ENCODE measurements at regions not wholly inside any gene's neighbourhood (a gene's known extent, or its start where the extent isn't known, plus 50 kb on each side); places are given as distances from the start of the nearest gene placed in this dataset.

DNA sequence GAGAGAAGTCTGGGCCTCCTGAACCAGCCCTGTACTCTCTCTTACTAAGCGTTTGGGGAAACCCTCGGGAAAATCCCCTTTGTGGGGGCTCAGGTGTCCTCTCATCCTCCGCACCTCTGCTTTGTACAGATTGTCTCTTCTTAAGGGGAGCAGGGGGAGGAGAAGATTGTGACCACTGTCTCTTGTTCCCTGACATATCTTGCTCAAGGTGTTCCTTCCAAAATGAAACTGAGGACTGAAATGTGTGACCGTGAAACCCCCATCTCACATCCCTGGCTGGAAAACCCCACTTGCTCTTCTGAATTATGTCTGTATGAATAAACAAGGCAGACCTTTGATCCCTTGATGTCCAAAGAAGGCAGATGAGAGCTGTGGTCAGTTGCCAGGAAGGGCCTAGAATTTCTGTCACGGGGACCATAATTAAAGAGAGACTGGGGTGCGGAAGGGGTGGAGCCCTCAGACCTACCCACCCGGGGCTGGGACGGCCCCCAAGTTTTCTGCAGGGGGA is 369.8 kb downstream of the AACS start:
- H3K36me3 ChIP-seq (ENCODE audit: control insufficient read depth in 1 of 2, insufficient read depth in 2 of 2, low read length in 2 of 2) = no peaks in the 10 kb centered on the region
- no peaks in the 10 kb centered on the region for H3K27me3 ChIP-seq (ENCODE audit: control insufficient read depth in 1 of 2, insufficient read depth in 2 of 2, low read length in 2 of 2)
- H3K9ac ChIP-seq (ENCODE audit: low read depth in 1 of 2, low read length in 2 of 2) = no peak overlapping the region
- no peaks in the 10 kb centered on the region for H3K9me3 ChIP-seq (ENCODE audit: control insufficient read depth in 1 of 2, low read length in 2 of 2)
- no peak overlapping the region for H3K4me3 ChIP-seq (ENCODE audit: low read depth in 1 of 2, low read length in 2 of 2)
- no peaks in the 10 kb centered on the region for H3K4me1 ChIP-seq (ENCODE audit: control insufficient read depth in 1 of 2, insufficient read depth in 2 of 2, low read length in 2 of 2)
- no peak overlapping the region for H3K27ac ChIP-seq (ENCODE audit: low read depth, low read length)

DNA sequence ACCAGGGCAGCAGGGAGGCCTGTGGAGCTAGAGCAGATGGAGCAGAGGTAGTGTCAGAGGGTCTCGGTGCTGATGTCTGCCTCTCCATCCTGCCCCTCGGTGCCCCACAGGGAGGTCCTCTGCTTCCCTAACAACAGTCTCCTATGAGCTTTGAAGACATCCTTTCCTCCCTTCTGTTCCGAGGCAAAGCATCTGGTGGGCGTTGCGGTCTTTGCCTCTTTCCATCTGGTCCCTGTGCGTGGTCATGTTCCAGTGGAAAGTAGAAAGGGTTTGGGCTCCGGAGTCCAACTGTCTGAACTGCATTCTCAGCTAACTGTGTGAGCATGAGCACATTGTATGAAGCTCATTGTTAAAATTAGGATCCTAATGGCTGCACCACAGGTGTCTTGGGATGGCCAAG is 370.6 kb downstream of the AACS start:
- H3K27ac ChIP-seq (ENCODE audit: low read depth, low read length) = no peak overlapping the region
- no peak overlapping the region for H3K4me3 ChIP-seq (ENCODE audit: low read depth in 1 of 2, low read length in 2 of 2)
- H3K9ac ChIP-seq (ENCODE audit: low read depth in 1 of 2, low read length in 2 of 2) = no peak overlapping the region
- no peaks in the 10 kb centered on the region for H3K9me3 ChIP-seq (ENCODE audit: control insufficient read depth in 1 of 2, low read length in 2 of 2)
- no peaks in the 10 kb centered on the region for H3K4me1 ChIP-seq (ENCODE audit: control insufficient read depth in 1 of 2, insufficient read depth in 2 of 2, low read length in 2 of 2)
- no peaks in the 10 kb centered on the region for H3K27me3 ChIP-seq (ENCODE audit: control insufficient read depth in 1 of 2, insufficient read depth in 2 of 2, low read length in 2 of 2)
- no peaks in the 10 kb centered on the region for H3K36me3 ChIP-seq (ENCODE audit: control insufficient read depth in 1 of 2, insufficient read depth in 2 of 2, low read length in 2 of 2)

DNA sequence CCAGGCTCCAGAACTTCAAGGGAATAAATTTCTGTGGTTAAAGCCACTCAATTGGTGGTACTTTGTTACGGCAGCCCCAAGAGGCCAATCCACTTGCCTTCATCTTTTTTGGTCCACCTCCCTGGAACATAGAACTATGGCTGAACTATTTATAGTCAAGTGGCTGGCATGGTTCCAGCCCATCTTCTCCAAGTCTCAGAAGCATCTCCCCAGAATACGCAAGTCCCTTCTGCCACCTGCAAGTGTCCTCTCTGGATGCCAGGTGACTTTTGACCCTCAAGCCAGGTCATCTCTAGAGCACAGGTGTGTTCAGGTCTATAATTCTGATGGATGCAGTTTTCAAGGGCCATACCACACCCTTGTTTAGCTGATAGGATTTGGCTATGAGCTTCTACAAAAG is 371.5 kb downstream of the AACS start:
- Histone ChIP-seq H3K9ac (ENCODE audit: low read depth in 1 of 2, low read length in 2 of 2) (no peak overlapping the region), H3K27ac (ENCODE audit: low read depth, low read length) (no peak overlapping the region), H3K9me3 (ENCODE audit: control insufficient read depth in 1 of 2, low read length in 2 of 2) (no peaks in the 10 kb centered on the region), H3K27me3 (ENCODE audit: control insufficient read depth in 1 of 2, insufficient read depth in 2 of 2, low read length in 2 of 2) (no peaks in the 10 kb centered on the region), H3K4me3 (ENCODE audit: low read depth in 1 of 2, low read length in 2 of 2) (no peak overlapping the region), H3K4me1 (ENCODE audit: control insufficient read depth in 1 of 2, insufficient read depth in 2 of 2, low read length in 2 of 2) (no peaks in the 10 kb centered on the region), H3K36me3 (ENCODE audit: control insufficient read depth in 1 of 2, insufficient read depth in 2 of 2, low read length in 2 of 2) (no peaks in the 10 kb centered on the region)

DNA sequence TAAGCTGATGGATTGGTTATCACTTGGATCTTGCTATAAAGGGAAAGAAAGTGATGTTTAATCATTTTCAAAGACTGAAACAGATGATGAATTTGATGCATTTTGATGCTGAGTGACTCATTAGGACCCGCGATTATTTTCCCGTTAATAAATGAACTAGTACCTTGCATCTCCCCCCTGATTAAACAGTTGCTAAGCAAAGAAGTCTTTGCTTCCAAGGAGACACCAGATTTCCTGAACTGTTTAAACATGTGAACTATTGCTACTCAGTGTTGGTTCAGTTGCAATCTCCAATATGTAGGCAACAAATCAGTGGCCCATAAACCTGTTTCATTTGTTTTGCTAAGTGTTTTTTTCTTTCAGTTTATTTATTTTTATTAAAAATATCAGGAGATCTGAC is 375.2 kb downstream of the AACS start:
- Histone ChIP-seq H3K9ac (ENCODE audit: low read depth in 1 of 2, low read length in 2 of 2) (no peak overlapping the region), H3K27me3 (ENCODE audit: control insufficient read depth in 1 of 2, insufficient read depth in 2 of 2, low read length in 2 of 2) (no peaks in the 10 kb centered on the region), H3K4me1 (ENCODE audit: control insufficient read depth in 1 of 2, insufficient read depth in 2 of 2, low read length in 2 of 2) (no peaks in the 10 kb centered on the region), H3K36me3 (ENCODE audit: control insufficient read depth in 1 of 2, insufficient read depth in 2 of 2, low read length in 2 of 2) (no peaks in the 10 kb centered on the region), H3K9me3 (ENCODE audit: control insufficient read depth in 1 of 2, low read length in 2 of 2) (peaks cover 0 to 5% of the 10 kb centered on the region in 2 donors), H3K4me3 (ENCODE audit: low read depth in 1 of 2, low read length in 2 of 2) (no peak overlapping the region), H3K27ac (ENCODE audit: low read depth, low read length) (no peak overlapping the region)

DNA sequence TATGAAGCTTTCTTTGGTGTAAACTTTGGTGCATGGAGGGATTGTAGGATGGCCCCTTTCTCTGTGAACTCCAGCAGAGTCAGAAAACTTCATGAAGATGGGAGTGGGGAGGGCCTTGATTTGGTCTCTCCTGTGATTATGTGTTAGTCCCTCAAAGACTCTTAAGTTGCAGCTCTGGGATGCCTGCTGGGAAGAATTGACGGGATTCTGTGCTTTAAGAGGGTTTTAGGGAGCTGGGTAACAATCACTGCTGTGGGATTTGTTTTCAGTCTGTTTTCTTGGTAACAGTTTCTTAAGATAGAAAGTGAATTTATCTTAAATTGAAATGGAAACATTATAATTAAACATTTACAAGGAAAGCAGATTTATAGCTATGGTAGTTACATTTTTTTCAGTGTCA is 378.1 kb downstream of the AACS start:
- Histone ChIP-seq H3K4me3 (ENCODE audit: low read depth in 1 of 2, low read length in 2 of 2) (no peak overlapping the region), H3K36me3 (ENCODE audit: control insufficient read depth in 1 of 2, insufficient read depth in 2 of 2, low read length in 2 of 2) (no peaks in the 10 kb centered on the region), H3K4me1 (ENCODE audit: control insufficient read depth in 1 of 2, insufficient read depth in 2 of 2, low read length in 2 of 2) (no peaks in the 10 kb centered on the region), H3K9me3 (ENCODE audit: control insufficient read depth in 1 of 2, low read length in 2 of 2) (peaks cover 0 to 5% of the 10 kb centered on the region in 2 donors), H3K27ac (ENCODE audit: low read depth, low read length) (no peak overlapping the region), H3K27me3 (ENCODE audit: control insufficient read depth in 1 of 2, insufficient read depth in 2 of 2, low read length in 2 of 2) (no peaks in the 10 kb centered on the region), H3K9ac (ENCODE audit: low read depth in 1 of 2, low read length in 2 of 2) (no peak overlapping the region)

DNA sequence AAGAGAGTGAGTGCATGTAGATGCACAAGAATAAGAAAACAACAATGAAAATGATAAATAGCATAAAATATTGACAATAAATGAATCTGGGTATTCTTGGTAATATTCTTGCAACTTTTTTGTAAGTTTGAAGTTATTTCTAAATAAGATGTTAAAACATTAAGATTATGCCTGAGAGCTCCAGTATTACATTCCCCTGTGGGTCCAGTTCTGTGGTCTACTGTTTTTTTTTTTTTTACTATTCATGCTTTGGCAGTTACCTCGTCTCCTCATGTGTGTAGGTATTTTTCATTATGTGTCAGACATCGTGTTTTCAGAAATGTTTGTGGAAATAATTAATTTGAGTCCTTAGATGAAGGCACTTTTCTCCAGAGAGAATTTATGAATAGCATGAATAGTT is 386.2 kb downstream of the AACS start:
- Histone ChIP-seq H3K4me1 (ENCODE audit: control insufficient read depth in 1 of 2, insufficient read depth in 2 of 2, low read length in 2 of 2) (no peaks in the 10 kb centered on the region), H3K9ac (ENCODE audit: low read depth in 1 of 2, low read length in 2 of 2) (no peak overlapping the region), H3K4me3 (ENCODE audit: low read depth in 1 of 2, low read length in 2 of 2) (no peak overlapping the region), H3K27ac (ENCODE audit: low read depth, low read length) (no peak overlapping the region), H3K36me3 (ENCODE audit: control insufficient read depth in 1 of 2, insufficient read depth in 2 of 2, low read length in 2 of 2) (no peaks in the 10 kb centered on the region), H3K9me3 (ENCODE audit: control insufficient read depth in 1 of 2, low read length in 2 of 2) (no peaks in the 10 kb centered on the region), H3K27me3 (ENCODE audit: control insufficient read depth in 1 of 2, insufficient read depth in 2 of 2, low read length in 2 of 2) (no peaks in the 10 kb centered on the region)

DNA sequence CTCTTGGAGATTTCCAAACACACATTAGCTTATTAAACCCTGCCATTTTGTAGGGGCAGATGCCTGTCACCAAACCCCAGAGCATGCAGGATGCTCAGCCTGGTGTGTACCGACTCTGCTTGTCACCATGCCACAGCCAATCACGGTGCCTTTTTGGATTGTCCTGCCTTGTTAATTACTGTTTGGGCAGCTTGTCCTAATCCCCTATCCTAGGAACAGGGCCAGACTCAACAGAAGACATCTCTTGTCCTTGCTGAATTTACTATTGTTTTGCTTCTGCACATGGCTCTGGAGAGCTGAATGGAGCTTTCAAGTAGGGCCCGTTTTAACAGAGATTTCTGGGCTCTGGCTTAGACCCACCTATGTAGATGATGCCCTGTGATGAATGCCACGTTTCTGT is 388.5 kb downstream of the AACS start:
- H3K36me3 ChIP-seq (ENCODE audit: control insufficient read depth in 1 of 2, insufficient read depth in 2 of 2, low read length in 2 of 2) = no peaks in the 10 kb centered on the region
- no peaks in the 10 kb centered on the region for H3K4me1 ChIP-seq (ENCODE audit: control insufficient read depth in 1 of 2, insufficient read depth in 2 of 2, low read length in 2 of 2)
- no peak overlapping the region for H3K4me3 ChIP-seq (ENCODE audit: low read depth in 1 of 2, low read length in 2 of 2)
- no peaks in the 10 kb centered on the region for H3K9me3 ChIP-seq (ENCODE audit: control insufficient read depth in 1 of 2, low read length in 2 of 2)
- H3K27ac ChIP-seq (ENCODE audit: low read depth, low read length) = no peak overlapping the region
- no peaks in the 10 kb centered on the region for H3K27me3 ChIP-seq (ENCODE audit: control insufficient read depth in 1 of 2, insufficient read depth in 2 of 2, low read length in 2 of 2)
- no peak overlapping the region for H3K9ac ChIP-seq (ENCODE audit: low read depth in 1 of 2, low read length in 2 of 2)

DNA sequence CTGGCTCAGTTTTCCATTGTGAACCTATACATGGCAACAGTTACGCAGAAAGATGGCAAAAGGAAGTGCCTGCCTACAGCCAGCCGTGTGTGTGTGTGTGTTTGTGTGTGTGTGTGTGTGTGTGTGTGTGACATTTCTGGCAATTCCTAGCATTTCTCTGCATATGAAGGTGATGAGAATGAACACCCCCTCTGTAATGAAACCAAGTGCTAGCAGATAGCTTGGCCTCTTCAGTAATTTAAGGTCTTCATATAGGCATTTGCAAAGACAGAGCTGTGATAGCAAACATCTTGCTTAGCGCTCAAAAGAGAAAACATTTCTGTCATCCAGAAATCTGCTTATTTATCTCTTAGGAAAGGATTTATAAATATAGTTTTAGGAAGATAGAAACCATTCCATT is 389.1 kb downstream of the AACS start:
- Histone ChIP-seq H3K36me3 (ENCODE audit: control insufficient read depth in 1 of 2, insufficient read depth in 2 of 2, low read length in 2 of 2) (no peaks in the 10 kb centered on the region), H3K9ac (ENCODE audit: low read depth in 1 of 2, low read length in 2 of 2) (no peak overlapping the region), H3K27me3 (ENCODE audit: control insufficient read depth in 1 of 2, insufficient read depth in 2 of 2, low read length in 2 of 2) (no peaks in the 10 kb centered on the region), H3K9me3 (ENCODE audit: control insufficient read depth in 1 of 2, low read length in 2 of 2) (no peaks in the 10 kb centered on the region), H3K4me1 (ENCODE audit: control insufficient read depth in 1 of 2, insufficient read depth in 2 of 2, low read length in 2 of 2) (no peaks in the 10 kb centered on the region), H3K4me3 (ENCODE audit: low read depth in 1 of 2, low read length in 2 of 2) (no peak overlapping the region), H3K27ac (ENCODE audit: low read depth, low read length) (no peak overlapping the region)

DNA sequence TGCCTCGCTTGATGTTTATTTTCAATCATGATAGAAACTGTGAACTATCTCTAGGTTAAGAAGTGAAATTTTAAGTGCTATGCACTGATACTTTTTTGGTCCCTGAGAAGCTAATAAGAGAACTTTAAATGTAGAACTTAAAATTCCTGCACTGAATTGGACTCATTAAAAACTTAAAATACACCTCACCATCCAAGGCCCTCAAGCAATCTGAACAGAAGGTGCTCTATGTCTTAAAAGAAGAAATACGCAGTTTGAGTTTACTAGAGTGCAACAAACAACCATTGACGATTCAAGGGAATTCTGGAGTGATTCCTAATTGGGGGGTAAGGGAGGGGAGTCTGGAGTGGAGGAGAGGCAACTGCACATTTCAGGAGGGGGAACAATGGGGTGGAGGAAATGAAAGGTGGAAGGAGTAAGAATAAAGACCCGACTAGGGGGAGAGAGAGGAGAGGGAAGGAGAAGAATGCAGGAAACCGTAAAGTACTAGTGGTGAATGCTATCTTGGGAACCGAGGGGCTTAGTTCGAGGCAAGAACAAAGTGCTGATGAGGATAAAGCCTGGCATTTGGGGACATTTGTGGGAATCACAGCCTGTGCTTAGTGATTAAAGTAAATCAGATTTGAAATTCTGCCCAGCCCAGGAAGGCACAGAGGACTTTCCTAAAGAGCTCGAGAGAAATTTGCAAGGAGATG is 389.7 kb downstream of the AACS start:
- H3K27ac ChIP-seq (ENCODE audit: low read depth, low read length) = no peak overlapping the region
- no peaks in the 10 kb centered on the region for H3K27me3 ChIP-seq (ENCODE audit: control insufficient read depth in 1 of 2, insufficient read depth in 2 of 2, low read length in 2 of 2)
- H3K4me3 ChIP-seq (ENCODE audit: low read depth in 1 of 2, low read length in 2 of 2) = no peak overlapping the region
- no peaks in the 10 kb centered on the region for H3K9me3 ChIP-seq (ENCODE audit: control insufficient read depth in 1 of 2, low read length in 2 of 2)
- no peaks in the 10 kb centered on the region for H3K36me3 ChIP-seq (ENCODE audit: control insufficient read depth in 1 of 2, insufficient read depth in 2 of 2, low read length in 2 of 2)
- no peak overlapping the region for H3K9ac ChIP-seq (ENCODE audit: low read depth in 1 of 2, low read length in 2 of 2)
- no peaks in the 10 kb centered on the region for H3K4me1 ChIP-seq (ENCODE audit: control insufficient read depth in 1 of 2, insufficient read depth in 2 of 2, low read length in 2 of 2)

DNA sequence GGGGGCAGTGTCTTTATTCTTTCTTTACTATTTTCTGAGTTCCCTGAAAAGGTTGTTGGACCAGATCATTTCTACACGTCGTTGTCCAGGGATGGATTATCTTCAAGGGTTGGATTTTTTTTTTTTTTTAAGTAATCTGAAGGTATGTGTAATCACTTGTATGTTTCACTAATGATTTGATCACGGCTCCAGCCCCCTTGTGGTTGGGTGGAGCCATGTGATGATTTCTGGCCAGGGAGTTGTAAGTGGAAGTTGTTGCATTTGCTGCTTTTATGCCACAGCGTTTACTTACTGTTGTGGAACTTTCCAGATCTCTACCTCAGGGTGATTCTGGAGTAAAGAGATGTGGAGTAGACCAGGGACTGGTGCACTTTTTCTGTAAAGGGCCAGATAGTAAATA is 390.3 kb downstream of the AACS start:
- Histone ChIP-seq H3K4me3 (ENCODE audit: low read depth in 1 of 2, low read length in 2 of 2) (no peak overlapping the region), H3K27ac (ENCODE audit: low read depth, low read length) (no peak overlapping the region), H3K4me1 (ENCODE audit: control insufficient read depth in 1 of 2, insufficient read depth in 2 of 2, low read length in 2 of 2) (no peaks in the 10 kb centered on the region), H3K9me3 (ENCODE audit: control insufficient read depth in 1 of 2, low read length in 2 of 2) (no peaks in the 10 kb centered on the region), H3K36me3 (ENCODE audit: control insufficient read depth in 1 of 2, insufficient read depth in 2 of 2, low read length in 2 of 2) (no peaks in the 10 kb centered on the region), H3K9ac (ENCODE audit: low read depth in 1 of 2, low read length in 2 of 2) (no peak overlapping the region), H3K27me3 (ENCODE audit: control insufficient read depth in 1 of 2, insufficient read depth in 2 of 2, low read length in 2 of 2) (no peaks in the 10 kb centered on the region)
